ENCODE measurements at regions not wholly inside any gene's neighbourhood (a gene's known extent, or its start where the extent isn't known, plus 50 kb on each side); places are given as distances from the start of the nearest gene placed in this dataset.

GRCh38 chr3:107082527-107082926 lies 294.7 kb upstream of the CCDC54 start:
- no peak overlapping the region for H3K4me2 ChIP-seq (ENCODE audit: low read length)
- no peaks in the 10 kb centered on the region for H3K9me2 ChIP-seq (ENCODE audit: low read depth, low read length)
- H3K27ac ChIP-seq (ENCODE audit: low read depth, low read length, poor library complexity, severe bottlenecking), result no peak overlapping the region
- no peaks in the 10 kb centered on the region for H3K9me3 ChIP-seq (ENCODE audit: low read length)
- H3K36me3 ChIP-seq (ENCODE audit: insufficient read depth, low read length), result no peaks in the 10 kb centered on the region
- no peak for TF ChIP-seq EZH2 (IDR thresholded peaks at IDR 0.05; ENCODE audit: borderline replicate concordance, low read length)
- TF ChIP-seq, protein P1, sequence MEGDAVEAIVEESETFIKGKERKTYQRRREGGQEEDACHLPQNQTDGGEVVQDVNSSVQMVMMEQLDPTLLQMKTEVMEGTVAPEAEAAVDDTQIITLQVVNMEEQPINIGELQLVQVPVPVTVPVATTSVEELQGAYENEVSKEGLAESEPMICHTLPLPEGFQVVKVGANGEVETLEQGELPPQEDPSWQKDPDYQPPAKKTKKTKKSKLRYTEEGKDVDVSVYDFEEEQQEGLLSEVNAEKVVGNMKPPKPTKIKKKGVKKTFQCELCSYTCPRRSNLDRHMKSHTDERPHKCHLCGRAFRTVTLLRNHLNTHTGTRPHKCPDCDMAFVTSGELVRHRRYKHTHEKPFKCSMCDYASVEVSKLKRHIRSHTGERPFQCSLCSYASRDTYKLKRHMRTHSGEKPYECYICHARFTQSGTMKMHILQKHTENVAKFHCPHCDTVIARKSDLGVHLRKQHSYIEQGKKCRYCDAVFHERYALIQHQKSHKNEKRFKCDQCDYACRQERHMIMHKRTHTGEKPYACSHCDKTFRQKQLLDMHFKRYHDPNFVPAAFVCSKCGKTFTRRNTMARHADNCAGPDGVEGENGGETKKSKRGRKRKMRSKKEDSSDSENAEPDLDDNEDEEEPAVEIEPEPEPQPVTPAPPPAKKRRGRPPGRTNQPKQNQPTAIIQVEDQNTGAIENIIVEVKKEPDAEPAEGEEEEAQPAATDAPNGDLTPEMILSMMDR (IDR thresholded peaks at IDR 0.05; ENCODE audit: low read length), result no peak
- no peak overlapping the region for H3K9ac ChIP-seq (ENCODE audit: low read length)
- no peak overlapping the region for H2AFZ ChIP-seq (ENCODE audit: low read length)
- H3F3A ChIP-seq (ENCODE audit: insufficient read depth, low read length), result no peaks in the 10 kb centered on the region
- H3K4me1 ChIP-seq (ENCODE audit: insufficient read depth, low read length, severe bottlenecking), result no peaks in the 10 kb centered on the region
- no peaks in the 10 kb centered on the region for H3K27me3 ChIP-seq (ENCODE audit: insufficient read depth, low read length)
- H4K20me1 ChIP-seq (ENCODE audit: insufficient read depth, low read length), result no peaks in the 10 kb centered on the region
- no peaks in the 10 kb centered on the region for H3K79me2 ChIP-seq (ENCODE audit: insufficient read depth, low read length)
- H3K4me3 ChIP-seq (ENCODE audit: low read depth, low read length, poor library complexity, severe bottlenecking), result no peak overlapping the region

- Histone ChIP-seq H3K27ac (ENCODE audit: low read depth, low read length, poor library complexity, severe bottlenecking) (no peak overlapping the region), H3K9me2 (ENCODE audit: low read depth, low read length) (no peaks in the 10 kb centered on the region), H3K79me2 (ENCODE audit: insufficient read depth, low read length) (no peaks in the 10 kb centered on the region), H3K36me3 (ENCODE audit: insufficient read depth, low read length) (no peaks in the 10 kb centered on the region), H4K20me1 (ENCODE audit: insufficient read depth, low read length) (no peaks in the 10 kb centered on the region), H2AFZ (ENCODE audit: low read length) (no peak overlapping the region), H3K27me3 (ENCODE audit: insufficient read depth, low read length) (no peaks in the 10 kb centered on the region), H3K4me1 (ENCODE audit: insufficient read depth, low read length, severe bottlenecking) (no peaks in the 10 kb centered on the region), H3K9ac (ENCODE audit: low read length) (no peak overlapping the region), H3K4me3 (ENCODE audit: low read depth, low read length, poor library complexity, severe bottlenecking) (no peak overlapping the region), H3K9me3 (ENCODE audit: low read length) (no peaks in the 10 kb centered on the region), H3K4me2 (ENCODE audit: low read length) (no peak overlapping the region), H3F3A (ENCODE audit: insufficient read depth, low read length) (no peaks in the 10 kb centered on the region)
- TF ChIP-seq EZH2 (IDR thresholded peaks at IDR 0.05; ENCODE audit: borderline replicate concordance, low read length), result no peak
- TF ChIP-seq, protein P1 (IDR thresholded peaks at IDR 0.05; ENCODE audit: low read length), result no peak
These were observed 292.0 kb upstream of the CCDC54 start for GRCh38 chr3:107085261-107085660.

GRCh38 chr3:107092121-107092520 lies 285.1 kb upstream of the CCDC54 start:
- H4K20me1 ChIP-seq (ENCODE audit: insufficient read depth, low read length), result no peaks in the 10 kb centered on the region

More at GRCh38 chr3:107092121-107092520, 285.1 kb upstream of the CCDC54 start:
- no peak overlapping the region for H3K9ac ChIP-seq (ENCODE audit: low read length)
- no peaks in the 10 kb centered on the region for H3K27me3 ChIP-seq (ENCODE audit: insufficient read depth, low read length)
- no peaks in the 10 kb centered on the region for H3K36me3 ChIP-seq (ENCODE audit: insufficient read depth, low read length)
- no peak overlapping the region for H3K4me3 ChIP-seq (ENCODE audit: low read depth, low read length, poor library complexity, severe bottlenecking)
- H2AFZ ChIP-seq (ENCODE audit: low read length), result no peak overlapping the region
- H3K9me2 ChIP-seq (ENCODE audit: low read depth, low read length), result no peaks in the 10 kb centered on the region
- no peaks in the 10 kb centered on the region for H3K79me2 ChIP-seq (ENCODE audit: insufficient read depth, low read length)
- H3F3A ChIP-seq (ENCODE audit: insufficient read depth, low read length), result no peaks in the 10 kb centered on the region
- no peaks in the 10 kb centered on the region for H3K9me3 ChIP-seq (ENCODE audit: low read length)
- no peak for TF ChIP-seq EZH2 (IDR thresholded peaks at IDR 0.05; ENCODE audit: borderline replicate concordance, low read length)
- TF ChIP-seq, protein P1 (IDR thresholded peaks at IDR 0.05; ENCODE audit: low read length), result no peak
- no peak overlapping the region for H3K4me2 ChIP-seq (ENCODE audit: low read length)
- no peaks in the 10 kb centered on the region for H3K4me1 ChIP-seq (ENCODE audit: insufficient read depth, low read length, severe bottlenecking)
- H3K27ac ChIP-seq (ENCODE audit: low read depth, low read length, poor library complexity, severe bottlenecking), result no peak overlapping the region

Measured in OCI-LY1 (cell line).